H1 (cell line): ENCODE measurements at regions not wholly inside any gene's neighbourhood (a gene's known extent, or its start where the extent isn't known, plus 50 kb on each side); places are given as distances from the start of the nearest gene placed in this dataset.

Experiments
- CHD7 ChIP-seq: fragments of 300-600 bp; sonication (generic); IDR thresholded peaks from 2 replicates; pipeline ENCODE4 v1.7.1; 2012; ENCODE audit warnings: low read length, moderate library complexity, mild to moderate bottlenecking, inconsistent platforms; ENCODE audit not compliant: insufficient replicate concordance
- CREB1 ChIP-seq: IDR thresholded peaks from 2 replicates; pipeline ENCODE4 v1.6.1; 2012; ENCODE audit warnings: inconsistent platforms
- CTBP2 ChIP-seq: IDR thresholded peaks from 2 replicates; pipeline ENCODE4 v1.7.0; 2011; ENCODE audit warnings: borderline replicate concordance, mild to moderate bottlenecking, moderate library complexity, mixed read lengths, low read length; ENCODE audit not compliant: insufficient read depth, insufficient read length
- FOSL1 ChIP-seq: IDR thresholded peaks from 2 replicates; pipeline ENCODE4 v1.6.1; 2011; ENCODE audit warnings: mild to moderate bottlenecking, low read depth, low read length, moderate library complexity; ENCODE audit not compliant: insufficient read depth
- GABPA ChIP-seq: IDR thresholded peaks from 2 replicates; pipeline ENCODE4 v1.6.1; 2011; ENCODE audit warnings: mild to moderate bottlenecking, low read length, moderate library complexity, borderline replicate concordance; ENCODE audit not compliant: insufficient read depth
- NRF1 ChIP-seq: IDR thresholded peaks from 2 replicates; pipeline ENCODE4 v1.6.1; 2011; ENCODE audit warnings: mild to moderate bottlenecking, low read depth, low read length, improper control_type of control experiment
- POLR2A ChIP-seq, 2 experiments: IDR thresholded peaks; 1 replicate in 1 of 2; 2 replicates in 1 of 2; pipeline ENCODE4 v1.6.1; 2011; ENCODE audit warnings: low read depth in 2 of 2, low read length in 2 of 2, mild to moderate bottlenecking in 2 of 2; ENCODE audit errors: control extremely low read depth in 1 of 2
- RFX5 ChIP-seq: IDR thresholded peaks from 2 replicates; pipeline ENCODE4 v1.6.1; 2011; ENCODE audit warnings: low read depth, low read length, improper control_type of control experiment, borderline replicate concordance
- SRF ChIP-seq: IDR thresholded peaks from 2 replicates; pipeline ENCODE4 v1.6.1; 2011; ENCODE audit warnings: mild to moderate bottlenecking, low read depth, low read length, moderate library complexity
- TF ChIP-seq, protein P1 (sequence below), 3 experiments: IDR thresholded peaks; 1 replicate in 2 of 3; 2 replicates in 1 of 3; pipeline versions ENCODE4 v1.5.1 to v1.6.1; 2011; ENCODE audit warnings: low read length in 3 of 3, mild to moderate bottlenecking in 3 of 3, inconsistent platforms in 2 of 3, low read depth in 1 of 3, moderate library complexity in 1 of 3; ENCODE audit not compliant: insufficient read depth in 1 of 3; ENCODE audit errors: control extremely low read depth in 1 of 3

DNA sequence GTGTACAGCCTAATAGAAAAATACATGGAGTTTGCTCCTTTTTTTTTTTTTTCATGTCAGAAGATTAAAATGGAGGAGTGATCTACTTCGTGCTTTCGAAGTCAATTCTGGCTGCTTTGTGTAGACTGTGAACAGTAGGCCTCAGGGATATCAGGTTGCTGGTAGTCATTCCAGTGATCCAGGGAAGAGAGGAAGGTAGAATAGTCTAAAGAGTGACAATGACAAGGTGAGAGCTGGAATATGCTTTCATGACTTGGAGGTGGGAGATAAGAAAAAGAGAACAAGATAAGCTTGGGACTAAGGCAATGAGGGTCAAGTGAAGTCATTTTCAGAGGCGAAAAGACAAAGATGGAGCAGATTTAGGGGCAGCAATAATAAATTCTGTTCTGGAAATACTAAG lies 111.3 kb upstream of the MIR17HG start (continued):
- no peak for TF ChIP-seq CHD7
- no peak for TF ChIP-seq CTBP2
- no peak for TF ChIP-seq NRF1
- TF ChIP-seq, protein P1, sequence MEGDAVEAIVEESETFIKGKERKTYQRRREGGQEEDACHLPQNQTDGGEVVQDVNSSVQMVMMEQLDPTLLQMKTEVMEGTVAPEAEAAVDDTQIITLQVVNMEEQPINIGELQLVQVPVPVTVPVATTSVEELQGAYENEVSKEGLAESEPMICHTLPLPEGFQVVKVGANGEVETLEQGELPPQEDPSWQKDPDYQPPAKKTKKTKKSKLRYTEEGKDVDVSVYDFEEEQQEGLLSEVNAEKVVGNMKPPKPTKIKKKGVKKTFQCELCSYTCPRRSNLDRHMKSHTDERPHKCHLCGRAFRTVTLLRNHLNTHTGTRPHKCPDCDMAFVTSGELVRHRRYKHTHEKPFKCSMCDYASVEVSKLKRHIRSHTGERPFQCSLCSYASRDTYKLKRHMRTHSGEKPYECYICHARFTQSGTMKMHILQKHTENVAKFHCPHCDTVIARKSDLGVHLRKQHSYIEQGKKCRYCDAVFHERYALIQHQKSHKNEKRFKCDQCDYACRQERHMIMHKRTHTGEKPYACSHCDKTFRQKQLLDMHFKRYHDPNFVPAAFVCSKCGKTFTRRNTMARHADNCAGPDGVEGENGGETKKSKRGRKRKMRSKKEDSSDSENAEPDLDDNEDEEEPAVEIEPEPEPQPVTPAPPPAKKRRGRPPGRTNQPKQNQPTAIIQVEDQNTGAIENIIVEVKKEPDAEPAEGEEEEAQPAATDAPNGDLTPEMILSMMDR (IDR thresholded peaks at IDR 0.05; ENCODE audit: control extremely low read depth in 1 of 3, insufficient read depth in 1 of 3, low read depth in 1 of 3, low read length in 3 of 3), result no peak
- no peak for TF ChIP-seq FOSL1
- TF ChIP-seq GABPA, result no peak
- no peak for TF ChIP-seq POLR2A (IDR thresholded peaks at IDR 0.05; ENCODE audit: control extremely low read depth in 1 of 2, low read depth in 2 of 2, low read length in 2 of 2)
- TF ChIP-seq SRF, result no peak
- TF ChIP-seq CREB1, result no peak
- TF ChIP-seq RFX5, result no peak
